Skeletal muscle tissue (tissue), 3 donors: ENCODE measurements at regions not wholly inside any gene's neighbourhood (a gene's known extent, or its start where the extent isn't known, plus 50 kb on each side); places are given as distances from the start of the nearest gene placed in this dataset.

ENCODE experiments used
- H3K27ac ChIP-seq: one replicate; pipeline ENCODE4 v1.7.0; 2013; ENCODE audit warnings: mild to moderate bottlenecking, low read depth, low read length, inconsistent platforms
- H3K27me3 ChIP-seq, 3 donors: one replicate each; pipeline ENCODE4 v1.7.0; 2013; ENCODE audit warnings: low read length in 3 of 3; ENCODE audit not compliant: control insufficient read depth in 3 of 3, insufficient read depth in 3 of 3
- H3K36me3 ChIP-seq, 3 donors: one replicate each; pipeline ENCODE4 v1.7.0; 2013; ENCODE audit warnings: low read length in 3 of 3; ENCODE audit not compliant: control insufficient read depth in 3 of 3, insufficient read depth in 3 of 3
- H3K4me1 ChIP-seq, 3 donors: one replicate each; pipeline ENCODE4 v1.7.0; 2013; ENCODE audit warnings: low read length in 3 of 3, mild to moderate bottlenecking in 3 of 3; ENCODE audit not compliant: control insufficient read depth in 3 of 3, insufficient read depth in 3 of 3
- H3K4me3 ChIP-seq, 3 donors: one replicate each; pipeline ENCODE4 v1.7.0; 2013; ENCODE audit warnings: low read length in 3 of 3
- H3K9ac ChIP-seq, 3 donors: one replicate each; pipeline ENCODE4 v1.7.0; 2013; ENCODE audit warnings: low read length in 3 of 3, mild to moderate bottlenecking in 3 of 3, moderate library complexity in 2 of 3, low read depth in 1 of 3
- H3K9me3 ChIP-seq, 3 donors: one replicate each; pipeline ENCODE4 v1.7.0; 2013; ENCODE audit warnings: low read length in 3 of 3; ENCODE audit not compliant: control insufficient read depth in 3 of 3
- donor health status: Osteomylitis.

DNA sequence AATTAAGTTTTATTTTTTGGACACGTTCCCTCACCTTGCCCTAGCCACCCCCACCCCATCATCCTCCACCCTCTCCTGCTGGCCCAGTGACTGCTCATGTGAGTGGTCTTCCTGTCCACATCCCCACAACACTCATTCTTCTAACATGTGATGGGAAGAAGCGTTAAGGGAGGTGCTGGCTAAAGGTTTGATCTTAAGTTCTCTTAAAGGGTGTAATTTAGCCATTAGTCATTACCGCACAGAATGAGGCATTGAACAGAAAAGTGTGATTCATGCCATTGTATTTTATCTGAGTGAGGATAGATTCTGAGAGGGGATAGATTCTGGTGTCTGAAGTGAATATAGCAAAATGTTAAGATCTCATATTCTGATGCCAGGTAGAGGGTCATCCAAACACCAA, 272.9 kb upstream of the TPM1 start:
- no peak overlapping the region for H3K9ac ChIP-seq
- peaks cover 12 to 16% (median 13%) of the 10 kb centered on the region in 3 donors for H3K4me1 ChIP-seq
- no peaks in the 10 kb centered on the region for H3K9me3 ChIP-seq
- H3K27ac ChIP-seq, result peak overlapping the region; percentile 71
- no peak overlapping the region for H3K4me3 ChIP-seq
- no peaks in the 10 kb centered on the region for H3K27me3 ChIP-seq
- peaks cover 2 to 57% (median 25%) of the 10 kb centered on the region in 3 donors for H3K36me3 ChIP-seq

DNA sequence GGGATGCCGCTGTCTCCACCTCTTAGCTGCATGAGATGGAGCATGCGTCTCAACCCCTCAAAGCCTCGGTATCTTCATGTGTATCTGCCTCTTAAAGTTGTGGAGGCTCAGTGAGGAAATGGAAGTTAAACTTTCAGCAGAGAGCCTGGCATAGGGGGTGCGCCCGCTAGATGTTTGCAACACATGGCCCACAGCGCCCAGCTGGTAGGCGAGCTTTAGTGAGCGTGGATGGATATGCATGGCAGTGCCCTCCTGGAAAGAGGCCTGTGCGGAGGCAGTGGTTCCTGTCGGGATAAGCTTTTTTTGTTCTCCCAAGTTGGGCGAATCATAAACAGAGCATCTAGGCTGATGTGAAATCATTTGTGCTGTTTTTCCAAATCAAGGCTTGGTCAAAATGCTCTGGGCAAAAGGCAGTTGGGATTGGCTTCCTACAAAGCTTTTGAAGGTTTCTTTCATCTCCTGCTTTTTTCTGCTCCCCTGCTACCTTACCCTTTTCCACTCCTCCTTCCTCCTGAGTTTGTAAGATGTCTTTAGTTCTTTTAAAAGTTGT, 272.4 kb upstream of the TPM1 start:
- Histone ChIP-seq H3K36me3 (peaks cover 2 to 56% (median 25%) of the 10 kb centered on the region in 3 donors), H3K4me1 (peaks cover 12 to 16% (median 13%) of the 10 kb centered on the region in 3 donors), H3K4me3 (no peak overlapping the region), H3K27ac (peak overlapping the region; percentile 71), H3K27me3 (no peaks in the 10 kb centered on the region), H3K9ac (peak overlapping the region in 1 of 3 donors; percentile 27), H3K9me3 (no peaks in the 10 kb centered on the region)

DNA sequence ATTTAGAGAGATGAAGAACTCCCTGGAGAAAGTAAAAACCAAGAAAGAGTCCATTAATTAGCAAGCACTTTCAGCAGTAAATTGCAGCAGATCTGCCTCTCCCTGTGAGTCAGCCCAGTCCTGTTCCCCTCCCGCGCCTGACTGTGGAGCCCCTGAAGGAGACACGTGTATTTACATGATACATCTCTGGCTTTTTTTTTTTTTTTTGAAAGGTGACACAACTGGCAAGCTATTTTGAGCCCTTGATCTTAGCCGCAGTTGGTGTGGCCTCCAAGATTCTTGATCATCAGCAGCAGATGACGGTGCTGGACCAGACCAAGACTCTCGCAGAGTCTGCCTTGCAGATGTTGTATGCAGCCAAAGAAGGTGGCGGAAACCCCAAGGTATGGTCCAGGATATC, 271.8 kb upstream of the TPM1 start:
- Histone ChIP-seq H3K4me1 (peaks cover 12 to 16% (median 13%) of the 10 kb centered on the region in 3 donors), H3K27ac (peak overlapping the region; percentile 71), H3K27me3 (no peaks in the 10 kb centered on the region), H3K9ac (no peak overlapping the region), H3K36me3 (peaks cover 2 to 51% (median 24%) of the 10 kb centered on the region in 3 donors), H3K9me3 (no peaks in the 10 kb centered on the region), H3K4me3 (no peak overlapping the region)

DNA sequence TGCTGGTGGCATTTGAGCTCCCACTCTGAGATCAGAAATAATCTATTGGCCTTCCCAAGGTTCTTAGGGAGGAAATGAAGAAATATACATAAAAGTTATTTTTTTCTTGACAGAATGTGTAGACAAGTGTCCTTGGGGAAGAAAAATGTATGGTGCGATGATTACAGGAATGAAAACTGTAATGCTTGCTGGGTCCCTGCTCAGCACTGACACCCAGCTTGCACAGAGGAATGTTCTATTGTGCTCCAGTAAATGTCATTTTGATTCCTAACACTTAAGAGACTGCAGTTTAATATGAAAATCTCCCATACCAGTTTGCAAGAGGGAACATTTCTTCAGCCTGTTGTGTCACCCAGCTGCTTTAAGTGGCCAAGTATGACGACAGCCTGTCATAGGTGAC, 271.3 kb upstream of the TPM1 start:
- no peaks in the 10 kb centered on the region for H3K9me3 ChIP-seq
- H3K27ac ChIP-seq, result peak overlapping the region; percentile 31
- peaks cover 2 to 46% (median 20%) of the 10 kb centered on the region in 3 donors for H3K36me3 ChIP-seq

DNA sequence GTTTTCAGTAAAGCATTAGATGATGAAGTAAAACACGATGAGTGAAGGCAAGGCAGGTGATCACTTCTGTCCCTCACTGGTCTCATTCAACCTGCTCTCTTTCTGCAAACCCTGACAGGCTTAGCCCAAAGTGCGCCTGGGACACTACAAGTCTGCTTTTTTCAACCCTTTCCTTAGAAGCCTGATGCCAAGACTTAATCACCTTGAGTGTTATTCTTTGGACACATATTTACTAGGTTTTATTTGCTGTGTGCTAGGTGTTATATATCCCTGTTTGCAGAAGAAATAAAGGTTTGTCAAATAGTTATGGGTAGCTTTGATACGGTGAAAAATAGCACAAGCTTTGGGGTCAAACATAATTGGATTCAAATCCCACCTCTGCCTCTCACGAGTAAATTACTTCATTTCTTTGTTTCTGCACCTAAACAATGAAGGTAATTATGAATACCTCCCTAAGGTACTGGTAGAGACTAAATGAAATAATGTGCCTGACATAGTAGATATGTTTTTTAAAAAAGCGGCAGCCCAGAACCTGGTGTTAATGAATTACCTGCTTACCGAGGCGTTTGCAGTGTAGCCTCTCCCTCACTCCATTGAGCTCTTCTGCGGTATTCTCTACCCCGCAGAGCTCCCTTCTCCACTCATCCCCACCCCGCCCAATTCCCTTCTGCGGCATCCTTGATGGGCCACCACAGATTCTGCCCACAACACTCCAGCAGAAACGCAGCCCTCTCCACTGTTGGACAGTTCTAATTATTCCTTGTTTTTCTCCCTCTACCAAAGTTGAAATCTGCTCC, 269.0 kb upstream of the TPM1 start:
- peaks cover 6 to 35% (median 12%) of the 10 kb centered on the region in 3 donors for H3K36me3 ChIP-seq
- no peaks in the 10 kb centered on the region for H3K9me3 ChIP-seq
- no peak overlapping the region for H3K27ac ChIP-seq
- no peak overlapping the region for H3K9ac ChIP-seq
- no peak overlapping the region for H3K4me3 ChIP-seq
- H3K27me3 ChIP-seq, result no peaks in the 10 kb centered on the region
- peaks cover 12 to 16% (median 13%) of the 10 kb centered on the region in 3 donors for H3K4me1 ChIP-seq

More for the DNA sequence above, 271.3 kb upstream of the TPM1 start:
- H3K27me3 ChIP-seq, result no peaks in the 10 kb centered on the region
- no peak overlapping the region for H3K9ac ChIP-seq
- no peak overlapping the region for H3K4me3 ChIP-seq
- H3K4me1 ChIP-seq, result peaks cover 12 to 16% (median 13%) of the 10 kb centered on the region in 3 donors

DNA sequence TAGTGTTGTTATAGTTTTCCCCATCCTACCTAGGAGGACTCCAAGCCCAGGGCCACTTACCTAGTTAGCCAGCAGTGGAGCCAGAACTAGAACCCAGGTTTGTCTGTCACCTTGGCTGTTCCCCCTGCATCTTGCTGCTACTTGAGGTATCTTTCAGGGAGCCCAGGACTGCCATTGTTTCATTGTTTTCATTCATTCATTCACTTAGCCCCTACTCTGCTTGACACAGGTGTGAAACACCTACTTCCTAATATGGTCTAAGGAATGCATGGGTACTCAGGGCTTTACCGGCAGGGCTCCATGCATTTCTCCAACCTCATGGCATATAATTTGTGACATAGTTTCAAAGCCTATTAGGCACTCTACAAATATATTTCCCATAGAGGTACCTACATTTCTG, 266.6 kb upstream of the TPM1 start:
- Histone ChIP-seq H3K27me3 (no peaks in the 10 kb centered on the region), H3K4me3 (no peak overlapping the region), H3K9ac (no peak overlapping the region), H3K4me1 (peaks cover 6 to 9% (median 7%) of the 10 kb centered on the region in 3 donors), H3K27ac (no peak overlapping the region), H3K36me3 (peaks cover 6 to 35% (median 13%) of the 10 kb centered on the region in 3 donors), H3K9me3 (no peaks in the 10 kb centered on the region)

DNA sequence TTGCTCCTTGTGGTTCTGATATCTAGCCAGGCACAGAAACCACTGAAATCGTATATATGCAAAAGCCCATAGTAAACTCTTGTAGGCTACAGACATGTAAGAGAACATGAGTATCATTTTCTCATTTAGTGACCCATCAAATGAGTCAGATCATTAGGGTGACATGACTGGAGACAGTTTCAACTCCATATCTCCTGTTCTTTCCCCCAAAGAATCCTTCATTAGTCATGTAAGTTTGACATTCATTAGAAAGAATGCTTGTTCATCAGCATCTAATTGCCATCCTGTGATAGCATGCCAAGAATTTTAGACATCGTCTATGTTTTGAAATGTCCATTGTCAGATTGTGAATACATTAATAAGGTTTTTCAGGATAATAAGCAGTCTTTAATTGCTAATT, 264.9 kb upstream of the TPM1 start:
- H3K27ac ChIP-seq, result no peak overlapping the region
- H3K4me1 ChIP-seq, result peaks cover 6 to 12% (median 8%) of the 10 kb centered on the region in 3 donors
- H3K9me3 ChIP-seq, result no peaks in the 10 kb centered on the region
- no peak overlapping the region for H3K4me3 ChIP-seq
- peaks cover 6 to 34% (median 13%) of the 10 kb centered on the region in 3 donors for H3K36me3 ChIP-seq
- no peak overlapping the region for H3K9ac ChIP-seq
- no peaks in the 10 kb centered on the region for H3K27me3 ChIP-seq

DNA sequence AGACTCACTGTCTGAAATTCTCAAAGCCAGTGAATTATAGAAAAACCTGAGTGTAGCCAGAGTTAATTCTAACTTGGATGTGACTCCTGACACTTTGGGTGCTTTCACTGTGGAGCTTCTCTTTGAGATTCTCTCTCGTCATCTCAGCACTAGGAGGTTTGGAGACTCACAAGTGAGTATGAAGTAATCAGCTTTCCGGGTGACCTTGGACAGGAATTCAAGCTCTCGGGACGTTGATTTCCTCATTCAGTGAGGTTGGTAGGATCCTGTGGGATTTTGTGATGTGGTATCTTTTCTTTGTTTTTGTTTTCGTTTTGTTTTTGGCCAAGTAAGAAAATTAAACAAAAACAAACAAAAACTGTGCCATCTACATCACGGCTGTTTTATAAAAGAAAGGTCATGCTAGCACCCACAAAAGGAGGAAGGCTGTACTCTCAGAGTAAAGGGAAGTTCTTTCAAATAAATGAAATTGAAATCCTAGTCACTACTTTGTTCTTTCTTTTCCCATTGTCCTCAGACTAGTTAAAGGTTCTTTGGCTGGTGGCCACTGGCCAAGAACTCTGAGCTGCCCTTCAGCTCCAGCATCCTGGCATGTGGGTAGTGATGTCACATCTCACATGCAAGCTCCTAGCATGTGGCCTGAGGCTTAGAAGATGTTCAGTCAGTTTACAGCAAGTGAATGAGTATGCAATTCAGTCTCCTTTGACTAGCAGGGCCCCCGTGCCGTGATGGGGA, 263.3 kb upstream of the TPM1 start:
- Histone ChIP-seq H3K36me3 (peaks cover 4 to 30% (median 11%) of the 10 kb centered on the region in 3 donors), H3K27me3 (no peaks in the 10 kb centered on the region), H3K4me3 (no peak overlapping the region), H3K4me1 (peaks cover 7 to 13% (median 9%) of the 10 kb centered on the region in 3 donors), H3K9me3 (no peaks in the 10 kb centered on the region), H3K9ac (no peak overlapping the region), H3K27ac (no peak overlapping the region)

DNA sequence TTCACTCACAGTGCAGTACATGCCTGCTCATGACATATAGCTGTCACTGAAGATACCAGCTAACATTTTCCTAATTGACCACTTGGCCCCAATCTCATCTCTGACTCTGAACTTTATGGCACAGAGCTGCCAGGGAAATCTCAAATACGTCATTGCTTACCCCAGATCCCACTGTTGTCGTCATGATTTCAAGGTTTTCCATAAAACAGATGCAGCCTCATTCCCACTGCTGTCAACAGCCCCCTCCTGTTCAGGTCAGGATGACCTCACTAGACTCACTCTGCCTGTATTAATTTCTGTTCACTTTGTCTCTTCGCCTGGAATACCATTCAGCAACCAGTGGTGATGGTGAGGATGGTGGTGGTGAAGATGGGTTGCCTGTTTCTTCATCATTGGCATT, 262.6 kb upstream of the TPM1 start:
- Histone ChIP-seq H3K27me3 (no peaks in the 10 kb centered on the region), H3K9ac (no peak overlapping the region), H3K36me3 (peaks cover 4 to 27% (median 11%) of the 10 kb centered on the region in 3 donors), H3K4me3 (no peak overlapping the region), H3K9me3 (no peaks in the 10 kb centered on the region), H3K4me1 (peaks cover 7 to 13% (median 9%) of the 10 kb centered on the region in 3 donors), H3K27ac (no peak overlapping the region)
